ENCODE measurements at regions not wholly inside any gene's neighbourhood (a gene's known extent, or its start where the extent isn't known, plus 50 kb on each side); places are given as distances from the start of the nearest gene placed in this dataset.
"Not testable (repeated sequence)": the region's sequence is repeated elsewhere in the genome, so short reads cannot be mapped to it uniquely, and the experiment has no call there.

- no peak for DNase-seq
Measured at GRCh38 chr12:67760586-67761275, 112.2 kb downstream of the DYRK2 start.

- DNase-seq = no peak
Measured at GRCh38 chr12:67761566-67761965, 113.0 kb downstream of the DYRK2 start.

- no peak for DNase-seq
Measured at GRCh38 chr12:67764055-67764454, 115.5 kb downstream of the DYRK2 start.

GRCh38 chr12:67764946-67765619, 116.5 kb downstream of the DYRK2 start:
- DNase-seq = no peak

DNA sequence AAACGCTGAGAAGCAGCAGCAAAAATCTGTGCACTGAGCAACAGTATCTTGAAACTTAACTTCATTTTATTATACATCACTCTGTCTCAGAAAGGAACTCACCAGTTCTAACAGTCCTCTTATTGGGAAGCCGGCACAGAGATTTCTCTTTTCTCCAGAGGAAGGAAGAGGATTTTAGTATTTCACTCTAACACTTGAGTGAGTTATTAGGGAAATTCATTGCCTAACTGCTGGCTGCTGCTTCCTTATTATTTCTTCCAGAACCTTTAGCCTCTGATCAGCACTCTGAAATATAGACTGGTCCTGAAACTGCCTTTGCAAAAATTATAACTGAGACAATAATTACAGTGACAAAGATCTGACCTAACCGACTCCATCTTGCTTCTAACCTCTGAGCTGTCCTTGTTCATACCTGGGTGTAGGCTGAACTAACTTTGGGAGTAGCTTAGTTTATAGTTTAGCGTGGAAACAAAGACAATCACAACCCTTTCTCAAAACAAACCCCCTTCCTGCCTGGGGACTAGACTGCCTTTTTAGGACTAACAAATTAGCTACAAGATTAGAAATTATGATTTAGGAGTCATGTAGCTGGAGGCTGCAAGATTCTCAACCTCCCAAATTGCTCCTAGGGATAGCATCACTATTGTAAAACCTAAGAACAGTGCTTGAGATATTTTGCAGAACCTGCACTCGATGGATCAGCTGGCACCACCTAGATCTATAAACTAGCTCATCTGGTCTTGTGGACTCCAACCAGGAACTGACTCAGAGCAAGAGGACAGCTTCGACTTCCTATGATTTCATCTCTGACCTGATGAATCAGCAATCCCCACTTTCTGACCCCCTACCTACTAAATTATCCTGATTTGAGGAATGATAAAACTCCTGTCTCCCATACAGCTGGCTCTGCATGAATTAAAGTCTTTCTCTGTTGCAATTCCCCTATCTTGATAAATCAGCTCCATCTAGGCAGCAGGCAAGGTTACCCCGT, 117.5 kb downstream of the DYRK2 start:
- DNase-seq = no peak

GRCh38 chr12:67772267-67773169, 124.0 kb downstream of the DYRK2 start:
- peak; percentile 44 for DNase-seq

GRCh38 chr12:67773896-67774295, 125.4 kb downstream of the DYRK2 start:
- DNase-seq = no peak

DNA sequence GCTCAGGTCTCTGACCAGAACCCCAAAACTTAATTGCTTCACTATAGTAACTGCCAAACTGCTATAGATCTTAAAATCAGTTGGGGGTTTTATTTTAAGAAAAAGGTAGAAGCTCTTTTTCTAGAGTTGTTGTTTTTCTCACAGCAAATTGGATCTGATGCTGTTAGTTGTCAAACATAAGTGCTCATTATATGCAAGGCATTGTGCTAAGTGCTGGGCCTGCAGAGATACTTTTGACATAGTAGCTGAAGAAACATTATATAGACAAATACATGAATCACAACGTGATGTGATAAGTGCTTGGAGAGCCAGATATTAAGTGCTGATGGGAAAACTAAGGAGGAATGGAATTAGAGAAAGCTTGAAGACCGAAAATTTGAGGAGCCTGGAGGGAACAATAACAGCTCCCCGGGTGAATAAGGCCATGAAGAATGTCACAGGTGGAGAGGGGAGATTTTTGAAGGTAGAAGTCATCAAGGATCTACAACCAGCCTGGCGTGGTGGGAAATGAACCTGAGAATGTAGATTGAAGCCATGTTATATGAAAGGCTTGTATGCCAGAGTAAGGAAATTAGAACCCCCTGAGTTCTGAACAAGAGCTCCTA, 126.5 kb downstream of the DYRK2 start:
- DNase-seq = no peak

GRCh38 chr12:67780580-67781084, 132.1 kb downstream of the DYRK2 start:
- DNase-seq = no peak

DNA sequence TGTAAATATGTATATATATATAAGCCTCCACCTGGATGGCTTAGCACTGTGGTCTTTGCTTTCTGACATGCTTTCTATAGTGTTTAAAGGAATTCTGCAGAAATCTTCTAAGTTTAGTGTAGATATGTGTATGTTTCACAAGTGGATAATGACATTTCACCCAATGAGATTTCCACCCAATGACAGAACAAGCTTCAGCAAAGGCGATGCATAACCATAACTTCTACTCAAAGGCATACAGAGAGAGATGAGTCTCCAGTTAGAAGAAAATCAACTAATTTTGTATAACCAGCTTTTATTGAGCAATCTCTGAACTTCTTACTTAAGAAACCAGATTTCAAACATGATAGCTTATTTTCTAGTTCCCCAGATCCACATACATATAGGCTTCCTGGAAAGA, 134.0 kb downstream of the DYRK2 start:
- no peak for DNase-seq

GRCh38 chr12:67783393-67783792, 134.8 kb downstream of the DYRK2 start:
- no peak for DNase-seq

GRCh38 chr12:67784831-67785230, 136.3 kb downstream of the DYRK2 start:
- no peak for DNase-seq

DNA sequence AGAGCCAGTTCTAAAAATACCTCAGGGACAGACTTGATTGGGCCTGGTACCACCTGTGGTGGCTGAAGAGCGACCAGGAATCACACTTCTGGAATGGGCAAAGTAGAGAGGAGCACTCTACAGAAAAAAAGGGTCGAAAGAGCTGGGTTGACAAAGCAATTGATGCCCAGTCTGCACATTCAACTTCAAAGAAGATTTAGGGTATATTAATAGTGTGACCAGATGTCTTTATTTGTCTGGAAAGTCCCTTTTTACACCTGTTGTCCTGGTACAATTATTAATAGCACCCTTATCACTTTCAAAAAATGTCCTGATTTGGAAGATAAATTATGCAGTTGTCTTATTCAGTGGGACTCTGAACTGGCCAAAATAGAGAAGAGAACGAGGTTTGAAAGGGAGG, 137.5 kb downstream of the DYRK2 start:
- DNase-seq = no peak

- no peak for DNase-seq
Measured at GRCh38 chr12:67788118-67788517, 139.6 kb downstream of the DYRK2 start.

- no peak for DNase-seq
Measured at GRCh38 chr12:67789266-67789665, 140.7 kb downstream of the DYRK2 start.

GRCh38 chr12:67790660-67791059, 142.1 kb downstream of the DYRK2 start:
- DNase-seq = peak; percentile 30

- DNase-seq = not testable (repeated sequence)
Measured at GRCh38 chr12:67791362-67791761, 142.8 kb downstream of the DYRK2 start.

DNA sequence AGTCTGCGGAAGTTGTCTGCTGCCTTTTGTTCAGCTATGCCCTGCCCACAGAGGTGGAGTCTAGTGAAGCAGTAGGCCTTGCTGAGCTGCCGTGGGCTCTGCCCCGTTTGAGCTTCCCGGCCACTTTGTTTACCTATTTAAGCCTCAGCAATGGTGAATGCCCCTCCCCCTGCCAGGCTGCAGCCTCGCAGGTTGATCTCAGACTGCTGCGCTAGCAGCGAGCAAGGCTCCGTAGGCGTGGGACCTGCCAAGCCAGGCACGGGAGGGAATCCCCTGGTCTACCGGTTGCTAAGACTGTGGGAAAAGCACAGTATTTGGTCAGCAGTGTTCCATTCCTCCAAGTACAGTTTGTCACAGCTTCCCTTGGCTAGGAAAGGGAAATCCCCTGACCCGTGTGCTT, 143.6 kb downstream of the DYRK2 start:
- DNase-seq = no peak

DNA sequence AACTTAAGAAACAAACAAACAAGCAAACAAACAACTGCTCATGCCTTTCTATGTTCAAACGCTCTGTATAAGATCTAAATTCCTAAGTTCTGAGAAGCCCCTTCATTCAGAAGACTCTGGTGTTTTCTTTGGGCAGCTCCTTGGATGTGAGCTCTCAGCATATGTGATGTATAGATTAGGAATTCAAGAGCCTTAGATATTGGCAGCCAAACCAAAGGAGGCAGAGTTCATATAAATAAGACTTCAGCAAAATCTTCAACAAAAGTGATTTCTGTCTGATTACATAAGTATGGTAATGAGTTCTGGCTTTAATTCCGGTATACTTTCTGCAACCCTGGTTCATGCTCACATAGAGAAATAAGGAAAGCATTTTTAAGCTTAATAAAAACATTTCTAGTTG, 145.6 kb downstream of the DYRK2 start:
- no peak for DNase-seq

- DNase-seq = no peak
Measured at GRCh38 chr12:67795236-67795635, 146.7 kb downstream of the DYRK2 start.

GRCh38 chr12:67797185-67797741, 148.7 kb downstream of the DYRK2 start:
- no peak for DNase-seq

Measured in NCI-H345 (cell line).